Esophagus muscularis mucosa (tissue), 3 donors: ENCODE measurements at regions not wholly inside any gene's neighbourhood (a gene's known extent, or its start where the extent isn't known, plus 50 kb on each side); places are given as distances from the start of the nearest gene placed in this dataset.

Experiments used
- POLR2A ChIP-seq: fragments of 450-650 bp; IDR thresholded peaks from one replicate; pipeline ENCODE4 v1.6.1; 2017; ENCODE audit warnings: antibody characterized with exemption, moderate library complexity, mild to moderate bottlenecking, low read depth
- POLR2AphosphoS5 ChIP-seq, 2 donors: sonication (generic); formaldehyde crosslinking; IDR thresholded peaks; one replicate each; pipeline ENCODE4 v1.6.1; 2017; ENCODE audit warnings: antibody characterized with exemption in 2 of 2
- TF ChIP-seq, protein P1 (sequence below), 3 experiments: fragments of 200-600 bp in 2 of 3; fragments of 450-650 bp in 1 of 3; sonication (generic) in 2 of 3; IDR thresholded peaks; one replicate each; pipeline ENCODE4 v1.5.1; 2017 to 2019; ENCODE audit warnings: antibody characterized with exemption in 3 of 3, mild to moderate bottlenecking in 2 of 3, moderate library complexity in 1 of 3

DNA sequence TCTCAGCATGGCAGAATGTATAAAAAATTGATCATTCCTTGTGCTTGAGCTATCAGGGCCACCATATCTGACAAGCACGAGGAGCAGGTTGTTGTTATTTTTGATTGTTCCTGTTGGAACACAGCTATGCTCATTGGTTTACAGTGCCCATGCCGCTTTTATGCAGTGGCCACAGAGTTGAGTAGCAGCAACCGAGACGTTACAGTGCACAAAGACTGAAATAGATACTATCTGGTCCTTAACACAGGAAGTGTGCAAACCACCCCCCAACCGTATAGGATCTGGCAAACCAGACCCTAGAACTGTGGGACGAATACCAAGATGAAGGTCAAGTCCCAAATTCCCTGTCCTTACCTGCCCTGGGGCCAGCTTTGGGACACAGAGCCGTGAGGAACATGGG is 216.6 kb downstream of the KLF6 start:
- TF ChIP-seq POLR2A (no peak), POLR2AphosphoS5 (IDR thresholded peaks at IDR 0.05) (no peak)
- TF ChIP-seq, protein P1, sequence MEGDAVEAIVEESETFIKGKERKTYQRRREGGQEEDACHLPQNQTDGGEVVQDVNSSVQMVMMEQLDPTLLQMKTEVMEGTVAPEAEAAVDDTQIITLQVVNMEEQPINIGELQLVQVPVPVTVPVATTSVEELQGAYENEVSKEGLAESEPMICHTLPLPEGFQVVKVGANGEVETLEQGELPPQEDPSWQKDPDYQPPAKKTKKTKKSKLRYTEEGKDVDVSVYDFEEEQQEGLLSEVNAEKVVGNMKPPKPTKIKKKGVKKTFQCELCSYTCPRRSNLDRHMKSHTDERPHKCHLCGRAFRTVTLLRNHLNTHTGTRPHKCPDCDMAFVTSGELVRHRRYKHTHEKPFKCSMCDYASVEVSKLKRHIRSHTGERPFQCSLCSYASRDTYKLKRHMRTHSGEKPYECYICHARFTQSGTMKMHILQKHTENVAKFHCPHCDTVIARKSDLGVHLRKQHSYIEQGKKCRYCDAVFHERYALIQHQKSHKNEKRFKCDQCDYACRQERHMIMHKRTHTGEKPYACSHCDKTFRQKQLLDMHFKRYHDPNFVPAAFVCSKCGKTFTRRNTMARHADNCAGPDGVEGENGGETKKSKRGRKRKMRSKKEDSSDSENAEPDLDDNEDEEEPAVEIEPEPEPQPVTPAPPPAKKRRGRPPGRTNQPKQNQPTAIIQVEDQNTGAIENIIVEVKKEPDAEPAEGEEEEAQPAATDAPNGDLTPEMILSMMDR (IDR thresholded peaks at IDR 0.05), result no peak
